Dendritic cell treated with granulocyte-macrophage colony-stimulating factor and Interleukin-4, amounts not matched to agents 40 ng/mL and 50 ng/mL, for 4 days (primary cell): ENCODE measurements at regions not wholly inside any gene's neighbourhood (a gene's known extent, or its start where the extent isn't known, plus 50 kb on each side); places are given as distances from the start of the nearest gene placed in this dataset.

Source experiments
- H3K27ac Mint-ChIP-seq: one replicate; pipeline ENCODE4 v1.8.0; 2022; ENCODE audit warnings: mild to moderate bottlenecking, mixed read lengths
- H3K27me3 Mint-ChIP-seq: one replicate; pipeline ENCODE4 v1.8.0; 2022; ENCODE audit warnings: mild to moderate bottlenecking, mixed read lengths
- H3K36me3 Mint-ChIP-seq: one replicate; pipeline ENCODE4 v1.8.0; 2022; ENCODE audit warnings: low read depth, mixed read lengths
- H3K4me1 Mint-ChIP-seq: one replicate; pipeline ENCODE4 v1.8.0; 2022; ENCODE audit warnings: low read depth, mixed read lengths
- H3K4me3 Mint-ChIP-seq: one replicate; pipeline ENCODE4 v1.8.0; 2022; ENCODE audit warnings: mild to moderate bottlenecking, moderate library complexity, mixed read lengths
- H3K9me3 Mint-ChIP-seq: one replicate; pipeline ENCODE4 v1.8.0; 2022; ENCODE audit warnings: mixed read lengths
- intact Hi-C: fragments of 100-400 bp; cut with micrococcal nuclease; formaldehyde crosslinking; loops from one replicate; pipeline ENCODE4 v1.15.0; 2022

GRCh38 chr6:14810021-14810420, 435.8 kb upstream of the JARID2 start:
- intact Hi-C loops, result no loop called here
- Mint-ChIP-seq H3K36me3 (peaks cover 5% of the 10 kb centered on the region), H3K27me3 (peaks cover 8% of the 10 kb centered on the region), H3K4me3 (no peak overlapping the region), H3K9me3 (peaks cover 12% of the 10 kb centered on the region), H3K27ac (no peak overlapping the region), H3K4me1 (peaks cover 10% of the 10 kb centered on the region)

DNA sequence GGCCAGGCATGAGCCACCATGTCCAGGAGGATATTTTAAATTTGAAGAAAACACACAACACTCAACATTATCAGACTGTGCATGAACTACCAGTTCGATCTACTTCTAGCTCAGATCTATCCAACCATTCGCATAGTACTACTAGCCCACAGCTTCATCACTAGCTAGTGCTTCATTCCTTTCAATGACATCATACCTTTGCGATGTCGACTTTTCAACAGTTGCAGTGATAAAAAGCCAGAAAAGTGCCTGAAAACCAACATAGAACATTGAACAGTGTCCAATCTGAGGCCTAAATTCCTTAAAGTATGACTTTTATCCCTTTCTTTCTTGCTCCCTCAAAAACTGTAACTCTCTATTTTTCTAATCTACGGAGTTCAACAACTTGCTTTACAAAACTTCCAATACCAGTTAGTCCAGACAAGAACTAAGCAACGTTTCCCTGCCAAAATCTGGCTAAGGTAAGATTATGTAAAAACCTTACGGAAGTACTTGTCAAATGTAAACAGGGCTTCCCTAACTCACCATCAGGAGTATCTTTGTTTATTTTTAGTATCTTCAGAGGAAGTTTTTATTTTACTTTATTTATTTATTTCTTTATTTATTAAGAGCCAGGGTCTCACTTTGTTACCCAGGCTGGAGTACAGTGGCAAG, 434.0 kb upstream of the JARID2 start:
- intact Hi-C loops, result no loop called here
- peaks cover 5% of the 10 kb centered on the region for H3K27me3 Mint-ChIP-seq
- H3K36me3 Mint-ChIP-seq, result peaks cover 5% of the 10 kb centered on the region
- peaks cover 10% of the 10 kb centered on the region for H3K4me1 Mint-ChIP-seq
- H3K9me3 Mint-ChIP-seq, result peaks cover 12% of the 10 kb centered on the region
- no peak overlapping the region for H3K4me3 Mint-ChIP-seq
- no peak overlapping the region for H3K27ac Mint-ChIP-seq

DNA sequence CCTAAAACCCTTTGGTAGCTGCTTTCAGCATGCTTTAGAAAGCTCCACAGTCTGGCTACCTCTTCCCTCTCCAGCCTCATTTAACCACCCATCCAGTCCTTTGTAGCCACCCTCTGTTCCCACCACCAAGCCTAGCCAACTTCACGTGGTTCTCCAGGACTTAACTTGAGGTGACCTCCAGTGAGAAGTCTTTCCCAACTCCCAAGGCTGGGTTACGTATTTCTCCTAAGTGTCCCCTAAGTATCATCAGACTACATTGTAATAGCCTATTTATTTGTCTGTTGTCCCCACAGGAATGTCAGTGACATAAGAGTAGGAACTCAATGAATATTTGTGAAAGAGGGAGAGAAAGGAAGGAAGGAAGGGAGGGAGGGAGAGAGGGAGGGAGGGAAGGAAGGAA, 431.9 kb upstream of the JARID2 start:
- Mint-ChIP-seq H3K4me3 (no peak overlapping the region), H3K4me1 (peaks cover 12% of the 10 kb centered on the region), H3K27ac (no peak overlapping the region), H3K36me3 (no peaks in the 10 kb centered on the region), H3K9me3 (no peaks in the 10 kb centered on the region), H3K27me3 (peaks cover 5% of the 10 kb centered on the region)
- intact Hi-C loops, result no loop called here

GRCh38 chr6:14816116-14816859, 429.6 kb upstream of the JARID2 start:
- H3K27ac Mint-ChIP-seq, result no peak overlapping the region
- peaks cover 21% of the 10 kb centered on the region for H3K4me1 Mint-ChIP-seq
- H3K4me3 Mint-ChIP-seq, result no peak overlapping the region
- H3K27me3 Mint-ChIP-seq, result peaks cover 5% of the 10 kb centered on the region
- intact Hi-C loops, result no loop called here
- H3K36me3 Mint-ChIP-seq, result no peaks in the 10 kb centered on the region
- H3K9me3 Mint-ChIP-seq, result no peaks in the 10 kb centered on the region

GRCh38 chr6:14817074-14817473, 428.8 kb upstream of the JARID2 start:
- intact Hi-C loops, result no loop called here
- Mint-ChIP-seq H3K9me3 (no peaks in the 10 kb centered on the region), H3K27ac (no peak overlapping the region), H3K36me3 (no peaks in the 10 kb centered on the region), H3K4me3 (no peak overlapping the region), H3K27me3 (peaks cover 5% of the 10 kb centered on the region), H3K4me1 (peaks cover 21% of the 10 kb centered on the region)

DNA sequence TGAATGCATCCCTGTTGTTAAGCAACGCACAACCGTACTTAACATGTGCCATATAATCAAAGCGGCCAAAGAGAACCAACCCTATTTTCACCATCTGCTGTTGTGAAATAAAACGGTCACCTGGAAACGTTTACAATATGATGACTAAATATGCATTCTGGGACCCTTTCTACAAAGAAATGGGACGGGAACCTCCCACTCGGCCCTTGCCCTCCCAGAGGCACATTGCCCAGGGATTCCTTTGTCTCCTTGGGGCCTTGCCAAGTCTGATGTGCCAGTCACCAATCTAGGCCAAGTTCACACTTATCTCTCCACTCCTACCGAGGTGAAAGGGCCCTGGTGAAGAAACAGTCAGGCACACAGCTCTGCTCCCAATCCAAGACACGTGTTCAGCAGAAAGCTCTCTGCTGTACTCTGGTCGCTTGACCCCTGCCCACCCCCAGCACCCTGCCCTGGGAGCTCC, 427.4 kb upstream of the JARID2 start:
- H3K9me3 Mint-ChIP-seq, result no peaks in the 10 kb centered on the region
- H3K4me3 Mint-ChIP-seq, result no peak overlapping the region
- intact Hi-C loops, result no loop called here
- H3K27me3 Mint-ChIP-seq, result peaks cover 5% of the 10 kb centered on the region
- H3K4me1 Mint-ChIP-seq, result peaks cover 22% of the 10 kb centered on the region
- H3K36me3 Mint-ChIP-seq, result no peaks in the 10 kb centered on the region
- peak overlapping the region; percentile 16 for H3K27ac Mint-ChIP-seq

- H3K27ac Mint-ChIP-seq, result peak overlapping the region; percentile 16
- intact Hi-C loops, result no loop called here
- peaks cover 3% of the 10 kb centered on the region for H3K27me3 Mint-ChIP-seq
- peaks cover 25% of the 10 kb centered on the region for H3K4me1 Mint-ChIP-seq
- H3K9me3 Mint-ChIP-seq, result no peaks in the 10 kb centered on the region
- H3K36me3 Mint-ChIP-seq, result no peaks in the 10 kb centered on the region
- no peak overlapping the region for H3K4me3 Mint-ChIP-seq
Measured at GRCh38 chr6:14819001-14819400, 426.9 kb upstream of the JARID2 start.

DNA sequence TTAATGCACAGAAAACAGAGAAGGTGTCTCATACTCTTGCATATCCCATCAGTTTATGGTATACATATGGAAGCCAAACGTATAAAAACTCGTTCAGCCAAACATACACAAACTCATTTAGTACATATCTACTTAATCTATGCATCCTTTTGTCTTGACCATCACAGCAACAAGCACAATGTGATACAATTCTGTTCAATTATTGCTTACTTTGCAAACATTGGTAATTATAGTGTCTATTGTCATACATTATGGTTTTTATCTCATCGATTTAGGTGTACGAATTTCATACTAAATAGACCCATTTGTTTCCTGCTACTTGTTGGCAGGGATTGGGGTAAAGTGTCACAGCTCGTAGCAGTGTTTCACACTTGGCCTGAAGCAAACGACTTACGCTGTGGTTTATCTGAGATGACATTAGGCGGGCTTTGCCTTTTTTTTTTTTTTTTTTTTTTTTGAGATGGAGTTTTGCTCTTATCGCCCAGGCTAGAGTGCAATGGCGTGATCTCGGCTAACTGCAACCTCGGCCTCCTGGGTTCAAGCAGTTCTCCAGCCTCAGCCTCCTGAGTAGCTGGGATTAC, 425.9 kb upstream of the JARID2 start:
- intact Hi-C loops, result no loop called here
- Mint-ChIP-seq H3K27me3 (peaks cover 2% of the 10 kb centered on the region), H3K27ac (no peak overlapping the region), H3K4me1 (peaks cover 32% of the 10 kb centered on the region), H3K9me3 (no peaks in the 10 kb centered on the region), H3K4me3 (no peak overlapping the region), H3K36me3 (no peaks in the 10 kb centered on the region)

DNA sequence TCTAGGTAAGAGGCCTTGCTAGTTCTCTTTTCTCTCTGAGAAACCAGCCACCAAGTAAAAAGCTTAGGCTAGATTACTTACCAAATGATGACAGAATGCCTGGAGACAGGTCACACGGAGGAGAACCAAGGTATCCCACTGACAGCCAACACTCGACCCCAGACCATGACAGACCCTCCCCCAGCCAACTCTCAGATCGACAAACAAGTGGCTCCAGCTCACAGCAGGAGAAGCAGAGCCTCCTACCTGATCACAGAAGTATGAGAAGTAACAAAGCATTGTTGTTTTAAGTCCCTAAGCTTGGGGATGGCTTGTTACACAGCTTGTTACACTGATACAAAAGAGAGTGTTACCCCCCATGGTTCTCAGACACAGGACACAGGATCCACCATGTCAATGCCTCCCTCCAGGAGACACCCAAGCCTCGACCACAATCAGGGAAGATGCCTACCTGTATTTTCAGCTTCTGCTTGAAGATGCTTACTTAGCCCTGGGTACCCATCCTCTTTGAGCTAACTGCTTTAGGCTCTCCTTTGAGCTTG, 423.8 kb upstream of the JARID2 start:
- H3K27ac Mint-ChIP-seq, result no peak overlapping the region
- intact Hi-C loops, result no loop called here
- H3K9me3 Mint-ChIP-seq, result no peaks in the 10 kb centered on the region
- no peaks in the 10 kb centered on the region for H3K36me3 Mint-ChIP-seq
- H3K4me3 Mint-ChIP-seq, result no peak overlapping the region
- H3K27me3 Mint-ChIP-seq, result peaks cover 5% of the 10 kb centered on the region
- peaks cover 54% of the 10 kb centered on the region for H3K4me1 Mint-ChIP-seq

DNA sequence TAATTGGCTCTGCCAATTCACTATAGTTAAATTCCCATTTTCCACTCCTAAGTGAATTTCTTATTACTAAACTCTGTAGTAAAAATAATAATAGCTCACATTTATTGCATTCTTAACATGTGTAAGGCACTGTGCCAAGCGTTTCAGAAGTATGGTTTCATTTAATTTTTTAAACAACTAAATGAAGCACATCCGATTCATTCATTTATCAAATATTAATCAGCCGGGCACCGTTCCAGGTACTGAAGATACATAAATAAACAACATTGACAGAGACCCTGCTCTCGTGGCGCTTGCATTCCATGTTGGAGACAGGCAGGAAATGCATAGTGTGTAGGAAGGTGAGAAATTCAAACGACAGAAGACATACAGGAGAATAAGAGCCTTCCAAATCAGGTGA, 423.2 kb upstream of the JARID2 start:
- H3K27me3 Mint-ChIP-seq, result peaks cover 5% of the 10 kb centered on the region

GRCh38 chr6:14824060-14824459, 421.8 kb upstream of the JARID2 start:
- H3K27me3 Mint-ChIP-seq, result peaks cover 7% of the 10 kb centered on the region
- intact Hi-C loops, result no loop called here
- no peak overlapping the region for H3K4me3 Mint-ChIP-seq
- no peak overlapping the region for H3K27ac Mint-ChIP-seq
- H3K4me1 Mint-ChIP-seq, result peaks cover 64% of the 10 kb centered on the region
- no peaks in the 10 kb centered on the region for H3K9me3 Mint-ChIP-seq
- H3K36me3 Mint-ChIP-seq, result no peaks in the 10 kb centered on the region

More for the DNA sequence above, 423.2 kb upstream of the JARID2 start:
- no peaks in the 10 kb centered on the region for H3K9me3 Mint-ChIP-seq
- H3K36me3 Mint-ChIP-seq, result no peaks in the 10 kb centered on the region
- no peak overlapping the region for H3K27ac Mint-ChIP-seq
- intact Hi-C loops, result no loop called here
- H3K4me3 Mint-ChIP-seq, result no peak overlapping the region
- peaks cover 60% of the 10 kb centered on the region for H3K4me1 Mint-ChIP-seq

GRCh38 chr6:14824484-14825275, 421.2 kb upstream of the JARID2 start:
- H3K27ac Mint-ChIP-seq, result no peak overlapping the region
- H3K4me3 Mint-ChIP-seq, result no peak overlapping the region
- no peaks in the 10 kb centered on the region for H3K9me3 Mint-ChIP-seq
- peaks cover 7% of the 10 kb centered on the region for H3K27me3 Mint-ChIP-seq
- H3K36me3 Mint-ChIP-seq, result no peaks in the 10 kb centered on the region
- intact Hi-C loops, result no loop called here
- peaks cover 61% of the 10 kb centered on the region for H3K4me1 Mint-ChIP-seq

- Mint-ChIP-seq H3K4me3 (no peak overlapping the region), H3K4me1 (peaks cover 55% of the 10 kb centered on the region), H3K36me3 (no peaks in the 10 kb centered on the region), H3K9me3 (peaks cover 5% of the 10 kb centered on the region), H3K27me3 (peaks cover 10% of the 10 kb centered on the region), H3K27ac (no peak overlapping the region)
- intact Hi-C loops, result no loop called here
Measured at GRCh38 chr6:14826456-14826855, 419.4 kb upstream of the JARID2 start.
